T-helper 1 cell (primary cell): ENCODE measurements at regions not wholly inside any gene's neighbourhood (a gene's known extent, or its start where the extent isn't known, plus 50 kb on each side); places are given as distances from the start of the nearest gene placed in this dataset.

Experiments used
- DNase-seq, 5 donors: peaks; one replicate each; pipeline ENCODE4 v3.0.0-alpha.2; 2012 to 2020

DNA sequence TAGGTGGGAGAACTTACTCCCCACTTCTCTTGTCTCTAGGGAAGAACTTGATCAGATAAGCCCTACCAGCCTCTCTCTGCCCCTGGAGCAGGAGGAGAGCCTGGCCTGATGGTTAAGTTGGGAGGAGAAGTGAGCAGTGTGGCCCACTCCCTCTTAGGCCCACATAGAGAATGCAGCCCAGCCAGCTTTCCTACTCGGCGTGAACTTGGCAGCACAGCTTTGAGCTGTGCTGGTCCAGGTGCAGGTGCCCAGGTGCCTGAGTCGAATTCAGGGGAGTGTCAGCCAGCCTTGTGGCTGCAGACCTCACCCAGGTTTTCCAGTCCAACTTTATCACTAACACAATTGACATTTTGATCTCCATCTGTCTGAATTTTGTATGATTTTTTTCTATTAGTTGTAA lies 77.6 kb upstream of the PAQR3 start:
- no peak for DNase-seq

DNA sequence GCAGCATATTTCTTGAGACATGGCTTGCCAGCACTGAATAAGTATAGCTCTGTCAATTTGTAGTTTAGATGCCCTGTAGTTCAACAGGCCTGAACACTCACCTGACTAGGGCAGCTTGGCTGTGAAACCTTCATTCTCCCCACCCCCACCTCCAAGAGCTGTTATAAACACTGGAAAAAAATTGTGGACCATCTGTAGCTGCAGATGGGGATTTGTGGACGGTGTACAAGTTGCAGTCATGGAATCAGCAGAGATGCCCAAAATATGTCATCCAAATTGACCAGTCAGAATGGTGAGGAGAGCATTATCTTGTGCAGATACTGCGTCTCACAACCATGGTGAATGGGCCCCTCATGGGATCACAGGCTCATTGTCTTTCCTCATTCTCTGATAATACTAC lies 76.2 kb upstream of the PAQR3 start:
- DNase-seq: no peak

DNA sequence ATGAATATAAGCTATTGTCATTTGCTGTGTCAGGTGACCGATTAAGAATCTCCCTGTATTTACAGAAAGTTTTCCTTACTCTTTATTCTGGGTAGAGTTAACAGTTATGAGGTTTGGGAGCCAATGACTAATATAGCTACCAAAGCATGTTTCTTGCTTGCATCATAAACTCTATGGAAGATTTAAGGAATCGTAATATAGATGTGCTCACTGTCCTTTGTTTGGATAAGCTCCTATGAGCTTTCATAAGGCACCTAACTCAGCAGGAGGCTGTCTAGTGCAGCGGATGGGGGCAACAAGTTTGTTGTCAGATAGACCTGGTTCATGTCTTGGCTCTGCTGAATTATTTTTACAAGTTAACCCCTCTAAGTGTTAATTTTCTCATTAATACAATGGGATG lies 75.0 kb upstream of the PAQR3 start:
- no peak for DNase-seq

DNA sequence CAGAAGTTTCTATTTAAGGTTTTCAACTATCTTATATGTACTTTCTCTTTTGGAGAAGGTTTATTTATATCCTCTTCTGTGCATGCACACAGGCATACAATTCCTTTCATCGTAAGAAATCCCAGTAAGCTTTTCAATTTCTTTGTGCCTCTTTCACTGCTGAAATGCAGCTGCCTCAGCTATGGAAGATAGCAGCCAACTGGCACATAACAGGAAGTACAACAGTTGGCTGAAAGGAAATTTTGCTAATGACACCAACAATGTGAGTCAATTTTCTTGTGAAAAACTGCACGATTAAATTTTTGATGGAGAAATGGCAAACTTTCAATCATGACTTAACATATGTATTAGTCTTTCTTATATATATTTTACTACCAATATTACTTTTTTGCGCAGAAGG lies 74.5 kb upstream of the PAQR3 start:
- no peak for DNase-seq

DNA sequence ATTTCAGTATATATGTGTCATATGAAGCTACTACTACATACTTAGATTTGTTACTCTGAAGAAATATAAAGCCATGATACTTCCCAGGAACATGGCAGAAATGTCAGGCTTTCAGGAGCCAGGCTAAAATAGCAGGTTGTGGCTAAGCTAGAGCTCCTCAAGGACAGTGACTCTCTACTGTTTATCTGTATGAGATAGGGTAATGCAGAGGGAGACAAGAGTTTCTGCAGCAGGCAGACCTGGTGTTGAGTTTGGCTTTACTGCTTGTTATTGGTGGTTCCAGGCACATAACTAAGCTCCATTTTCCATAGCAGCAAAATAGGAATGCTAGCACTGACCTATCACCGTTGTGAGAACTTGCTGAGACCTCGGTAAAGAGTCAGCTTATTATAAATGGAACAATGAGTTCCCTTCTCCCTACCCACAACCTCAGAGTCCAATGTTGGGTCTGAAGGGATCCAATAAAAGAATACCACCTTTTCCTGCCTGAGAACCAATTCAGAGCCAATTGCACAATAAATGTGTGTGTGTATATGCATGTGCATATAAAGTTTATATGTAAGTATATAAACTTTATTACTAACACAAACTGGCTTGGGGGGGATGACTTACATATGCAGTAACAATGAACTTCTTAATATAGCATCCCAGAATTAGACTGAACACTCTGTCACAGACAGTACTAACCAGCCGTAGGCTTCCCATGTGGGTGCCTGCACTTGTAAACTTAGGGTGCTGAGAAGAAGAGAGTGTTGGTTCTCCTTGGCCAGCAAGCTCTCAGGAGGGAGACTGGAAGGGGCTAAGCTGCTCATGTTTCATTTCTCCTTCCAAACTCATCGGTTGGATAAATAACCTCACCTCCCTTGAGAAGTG lies 51.9 kb upstream of the PAQR3 start:
- no peak for DNase-seq

DNA sequence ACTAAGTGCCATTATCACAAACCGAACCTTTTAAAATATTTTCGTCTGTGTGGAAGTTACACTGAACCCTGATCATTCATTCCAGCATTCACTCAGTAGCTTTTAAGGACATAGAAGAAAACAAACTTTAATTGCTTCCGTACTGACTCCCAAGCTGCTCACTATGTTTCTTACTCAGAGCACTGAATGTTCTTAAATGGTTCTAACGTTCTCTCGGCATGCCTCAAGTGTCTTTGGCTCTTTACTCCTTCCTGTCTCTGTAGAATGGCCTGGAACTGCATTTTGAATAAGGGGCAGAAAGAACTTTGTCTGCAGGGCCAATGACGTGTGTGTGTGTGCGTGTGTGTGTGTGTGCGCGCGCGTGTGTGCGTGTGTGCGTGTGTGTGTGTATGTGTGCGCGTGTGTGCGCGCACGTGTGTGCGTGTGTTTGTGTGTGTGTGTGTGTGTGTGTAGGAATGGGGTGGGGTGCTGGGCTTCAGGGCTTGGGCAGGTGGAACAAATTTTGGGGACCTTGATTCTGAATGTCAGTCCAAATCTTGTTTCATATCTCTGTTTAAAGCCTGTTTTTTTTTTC lies 50.5 kb upstream of the PAQR3 start:
- DNase-seq: no peak
